ENCODE measurements at regions not wholly inside any gene's neighbourhood (a gene's known extent, or its start where the extent isn't known, plus 50 kb on each side); places are given as distances from the start of the nearest gene placed in this dataset.
"Not testable (repeated sequence)": the region's sequence is repeated elsewhere in the genome, so short reads cannot be mapped to it uniquely, and the experiment has no call there.

- ChIA-PET CTCF (no interaction called here), POLR2A (no interaction called here)
Measured at GRCh38 chr2:150271952-150272802, 215.3 kb downstream of the RND3 start.

- ChIA-PET CTCF (no interaction called here), POLR2A (no interaction called here)
Measured at GRCh38 chr2:150267651-150268415, 219.6 kb downstream of the RND3 start.

GRCh38 chr2:150266931-150267330 is 220.5 kb downstream of the RND3 start:
- POLR2A ChIA-PET = no interaction called here
- CTCF ChIA-PET = no interaction called here

- POLR2A ChIA-PET = no interaction called here
- CTCF ChIA-PET = no interaction called here
Measured at GRCh38 chr2:150264442-150264841, 223.0 kb downstream of the RND3 start.

GRCh38 chr2:150261691-150262090 is 225.8 kb downstream of the RND3 start:
- ChIA-PET POLR2A (no interaction called here), CTCF (no interaction called here)

- CTCF ChIA-PET = no interaction called here
- POLR2A ChIA-PET = no interaction called here
Measured at GRCh38 chr2:150260636-150261035, 226.8 kb downstream of the RND3 start.

GRCh38 chr2:150259746-150260145 is 227.7 kb downstream of the RND3 start:
- CTCF ChIA-PET = no interaction called here
- POLR2A ChIA-PET = no interaction called here

- POLR2A ChIA-PET = no interaction called here
- CTCF ChIA-PET = no interaction called here
Measured at GRCh38 chr2:150258781-150259307, 228.6 kb downstream of the RND3 start.

GRCh38 chr2:150256736-150257135 is 230.7 kb downstream of the RND3 start:
- POLR2A ChIA-PET = no interaction called here
- CTCF ChIA-PET = no interaction called here

GRCh38 chr2:150255528-150255927 is 231.9 kb downstream of the RND3 start:
- ChIA-PET POLR2A (no interaction called here), CTCF (no interaction called here)

GRCh38 chr2:150249735-150250134 is 237.7 kb downstream of the RND3 start:
- POLR2A ChIA-PET, CTCF ChIA-PET: not testable (repeated sequence)

- ChIA-PET POLR2A (no interaction called here), CTCF (no interaction called here)
Measured at GRCh38 chr2:150247481-150247880, 240.0 kb downstream of the RND3 start.

- ChIA-PET POLR2A (no interaction called here), CTCF (no interaction called here)
Measured at GRCh38 chr2:150234787-150235446, 252.6 kb downstream of the RND3 start.

GRCh38 chr2:150232871-150233270 is 254.6 kb downstream of the RND3 start:
- POLR2A ChIA-PET = no interaction called here
- CTCF ChIA-PET = no interaction called here

GRCh38 chr2:150232321-150232720 is 255.1 kb downstream of the RND3 start:
- ChIA-PET CTCF (no interaction called here), POLR2A (no interaction called here)

- ChIA-PET POLR2A (no interaction called here), CTCF (no interaction called here)
Measured at GRCh38 chr2:150230616-150231015, 256.9 kb downstream of the RND3 start.

GRCh38 chr2:150230004-150230403 is 257.5 kb downstream of the RND3 start:
- POLR2A ChIA-PET = no interaction called here
- CTCF ChIA-PET = no interaction called here

GRCh38 chr2:150228936-150229335 is 258.5 kb downstream of the RND3 start:
- ChIA-PET CTCF (no interaction called here), POLR2A (no interaction called here)

GRCh38 chr2:150225030-150225429 is 262.4 kb downstream of the RND3 start:
- ChIA-PET CTCF (no interaction called here), POLR2A (no interaction called here)

GRCh38 chr2:150224321-150224720 is 263.1 kb downstream of the RND3 start:
- CTCF ChIA-PET = no interaction called here
- POLR2A ChIA-PET = no interaction called here

- POLR2A ChIA-PET = no interaction called here
- CTCF ChIA-PET = no interaction called here
Measured at GRCh38 chr2:150222942-150223341, 264.5 kb downstream of the RND3 start.
